ENCODE measurements at regions not wholly inside any gene's neighbourhood (a gene's known extent, or its start where the extent isn't known, plus 50 kb on each side); places are given as distances from the start of the nearest gene placed in this dataset.
"Not testable (repeated sequence)": the region's sequence is repeated elsewhere in the genome, so short reads cannot be mapped to it uniquely, and the experiment has no call there.

DNA sequence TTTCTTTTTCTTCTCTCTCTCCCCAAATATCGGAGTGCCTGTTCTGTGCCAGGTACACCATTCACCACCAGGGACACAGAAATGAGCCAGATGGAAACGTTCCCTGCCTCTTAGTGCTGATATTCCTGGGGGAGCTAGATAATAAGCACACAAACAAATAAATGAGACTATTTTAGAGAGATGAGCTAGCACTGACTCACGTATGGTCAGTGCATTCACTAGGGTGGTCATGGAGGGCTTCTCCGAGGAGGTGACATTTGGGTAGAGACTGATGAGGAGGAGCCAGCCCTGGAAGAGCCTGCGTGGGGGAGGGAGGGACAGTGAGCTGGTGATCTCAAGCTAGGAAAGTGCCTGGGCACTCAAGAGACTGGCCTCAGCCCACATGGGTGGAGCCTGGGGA, 252.3 kb upstream of the KCNG1 start:
- Histone ChIP-seq H3K4me1 (ENCODE audit: control insufficient read depth, insufficient read depth, low read length) (peaks cover 3% of the 10 kb centered on the region), H3K9me3 (ENCODE audit: control insufficient read depth, low read length) (peaks cover 27% of the 10 kb centered on the region), H3K4me3 (ENCODE audit: low read length) (no peak overlapping the region), H3K36me3 (ENCODE audit: control insufficient read depth, insufficient read depth, low read length) (no peaks in the 10 kb centered on the region), H3K27me3 (ENCODE audit: control insufficient read depth, insufficient read depth, low read length, poor library complexity, severe bottlenecking) (no peaks in the 10 kb centered on the region), H3K27ac (ENCODE audit: low read depth, low read length) (no peak overlapping the region), H3K9ac (ENCODE audit: extremely low read depth, low read length, poor library complexity, severe bottlenecking) (no peak overlapping the region)
- TF ChIP-seq CTCF (conservative IDR thresholded peaks at IDR 0.05) = no peak
- H3K27ac Mint-ChIP-seq = no peak overlapping the region
- peaks cover 29% of the 10 kb centered on the region for H3K9me3 Mint-ChIP-seq
- H3K4me3 Mint-ChIP-seq = no peak overlapping the region
- H3K27me3 Mint-ChIP-seq (ENCODE audit: insufficient read depth) = no peaks in the 10 kb centered on the region
- DNase-seq = no peak
- peaks cover 13% of the 10 kb centered on the region for H3K4me1 Mint-ChIP-seq
- 60 to 80% methylated on average over 1 to 5 of the region's 5 CpGs for WGBS, 2 experiments (ENCODE audit: insufficient coverage in 1 of 2, insufficient read length in 1 of 2)
- no peaks in the 10 kb centered on the region for H3K36me3 Mint-ChIP-seq (ENCODE audit: low read depth)

DNA sequence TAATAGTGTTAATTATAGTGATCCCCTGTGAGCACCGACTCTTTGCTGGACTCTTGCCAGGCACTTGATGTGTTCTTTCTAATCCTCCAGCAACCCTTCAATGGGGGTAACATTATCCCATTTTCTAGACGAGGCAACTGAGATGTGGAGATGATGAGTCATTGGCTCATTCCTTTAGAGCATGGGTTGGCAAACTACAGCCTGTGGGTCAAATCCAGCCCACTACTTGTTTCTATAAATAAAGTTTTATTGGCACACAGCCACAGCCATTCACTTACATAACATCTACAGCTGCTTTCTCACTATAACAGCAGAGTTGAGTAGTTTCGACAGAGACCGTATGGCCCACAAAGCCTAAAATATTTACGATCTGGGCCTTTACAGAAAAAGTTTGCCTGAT, 249.5 kb upstream of the KCNG1 start:
- H3K27ac Mint-ChIP-seq = no peak overlapping the region
- no peaks in the 10 kb centered on the region for H3K36me3 ChIP-seq (ENCODE audit: control insufficient read depth, insufficient read depth, low read length)
- no peaks in the 10 kb centered on the region for H3K36me3 Mint-ChIP-seq (ENCODE audit: low read depth)
- peaks cover 13% of the 10 kb centered on the region for H3K4me1 Mint-ChIP-seq
- peaks cover 29% of the 10 kb centered on the region for H3K9me3 Mint-ChIP-seq
- H3K4me3 ChIP-seq (ENCODE audit: low read length) = no peak overlapping the region
- no peak overlapping the region for H3K27ac ChIP-seq (ENCODE audit: low read depth, low read length)
- no peaks in the 10 kb centered on the region for H3K27me3 Mint-ChIP-seq (ENCODE audit: insufficient read depth)
- H3K4me1 ChIP-seq (ENCODE audit: control insufficient read depth, insufficient read depth, low read length) = peaks cover 3% of the 10 kb centered on the region
- peaks cover 18% of the 10 kb centered on the region for H3K9me3 ChIP-seq (ENCODE audit: control insufficient read depth, low read length)
- WGBS, 2 experiments (ENCODE audit: insufficient coverage in 1 of 2, insufficient read length in 1 of 2) = 80 to 94% methylated on average over 3 to 5 of the region's 5 CpGs
- no peak overlapping the region for H3K9ac ChIP-seq (ENCODE audit: extremely low read depth, low read length, poor library complexity, severe bottlenecking)
- H3K27me3 ChIP-seq (ENCODE audit: control insufficient read depth, insufficient read depth, low read length, poor library complexity, severe bottlenecking) = no peaks in the 10 kb centered on the region
- no peak overlapping the region for H3K4me3 Mint-ChIP-seq
- TF ChIP-seq CTCF (conservative IDR thresholded peaks at IDR 0.05) = no peak
- no peak for DNase-seq

DNA sequence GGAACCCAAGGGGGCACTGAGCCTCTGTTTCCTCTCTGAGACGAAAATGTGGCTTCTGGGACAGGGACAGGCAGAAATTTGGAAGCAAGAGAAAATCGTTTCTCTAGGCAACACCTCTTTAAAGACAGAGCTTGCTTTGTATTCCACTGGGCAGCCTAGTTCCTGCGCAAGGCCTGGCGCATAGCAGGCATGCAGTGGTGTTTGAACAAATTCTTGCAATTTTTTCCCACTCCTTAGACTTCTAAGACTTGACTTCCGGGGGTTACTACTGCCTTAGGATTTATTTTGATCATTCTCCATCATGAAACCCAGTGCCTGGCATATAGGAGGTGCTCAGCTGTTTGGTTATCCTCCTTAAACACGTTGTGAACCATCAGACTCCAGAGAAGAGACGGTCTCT, 249.0 kb upstream of the KCNG1 start:
- 91 to 92% methylated on average over 4 to 7 of the region's 7 CpGs for WGBS, 2 experiments (ENCODE audit: insufficient coverage in 1 of 2, insufficient read length in 1 of 2)
- DNase-seq = no peak
- Mint-ChIP-seq H3K27ac (no peak overlapping the region), H3K36me3 (ENCODE audit: low read depth) (no peaks in the 10 kb centered on the region), H3K9me3 (peaks cover 30% of the 10 kb centered on the region), H3K4me1 (peaks cover 13% of the 10 kb centered on the region), H3K27me3 (ENCODE audit: insufficient read depth) (no peaks in the 10 kb centered on the region), H3K4me3 (no peak overlapping the region)
- TF ChIP-seq CTCF (conservative IDR thresholded peaks at IDR 0.05) = no peak
- H3K9ac ChIP-seq (ENCODE audit: extremely low read depth, low read length, poor library complexity, severe bottlenecking) = no peak overlapping the region
- H3K27ac ChIP-seq (ENCODE audit: low read depth, low read length) = no peak overlapping the region
- peaks cover 3% of the 10 kb centered on the region for H3K4me1 ChIP-seq (ENCODE audit: control insufficient read depth, insufficient read depth, low read length)
- peaks cover 18% of the 10 kb centered on the region for H3K9me3 ChIP-seq (ENCODE audit: control insufficient read depth, low read length)
- H3K36me3 ChIP-seq (ENCODE audit: control insufficient read depth, insufficient read depth, low read length) = no peaks in the 10 kb centered on the region
- no peaks in the 10 kb centered on the region for H3K27me3 ChIP-seq (ENCODE audit: control insufficient read depth, insufficient read depth, low read length, poor library complexity, severe bottlenecking)
- H3K4me3 ChIP-seq (ENCODE audit: low read length) = no peak overlapping the region

- Mint-ChIP-seq H3K9me3 (peaks cover 37% of the 10 kb centered on the region), H3K4me1 (peaks cover 13% of the 10 kb centered on the region)
- 86 to 92% methylated on average over 1 to 2 of the region's 2 CpGs for WGBS, 2 experiments (ENCODE audit: insufficient coverage in 1 of 2, insufficient read length in 1 of 2)
- not testable (repeated sequence) for DNase-seq; H3K4me3 Mint-ChIP-seq; H3K4me3 ChIP-seq (ENCODE audit: low read length); H3K27ac Mint-ChIP-seq; H3K27ac ChIP-seq (ENCODE audit: low read depth, low read length); H3K27me3 ChIP-seq (ENCODE audit: control insufficient read depth, insufficient read depth, low read length, poor library complexity, severe bottlenecking); H3K4me1 ChIP-seq (ENCODE audit: control insufficient read depth, insufficient read depth, low read length); H3K27me3 Mint-ChIP-seq (ENCODE audit: insufficient read depth); H3K36me3 Mint-ChIP-seq (ENCODE audit: low read depth); H3K36me3 ChIP-seq (ENCODE audit: control insufficient read depth, insufficient read depth, low read length); H3K9ac ChIP-seq (ENCODE audit: extremely low read depth, low read length, poor library complexity, severe bottlenecking)
- peaks cover 18% of the 10 kb centered on the region for H3K9me3 ChIP-seq (ENCODE audit: control insufficient read depth, low read length)
Observed at GRCh38 chr20:51271289-51271688, 248.4 kb upstream of the KCNG1 start.

Measured in endodermal cell (in vitro differentiated cells).